ENCODE measurements at regions not wholly inside any gene's neighbourhood (a gene's known extent, or its start where the extent isn't known, plus 50 kb on each side); places are given as distances from the start of the nearest gene placed in this dataset.

DNA sequence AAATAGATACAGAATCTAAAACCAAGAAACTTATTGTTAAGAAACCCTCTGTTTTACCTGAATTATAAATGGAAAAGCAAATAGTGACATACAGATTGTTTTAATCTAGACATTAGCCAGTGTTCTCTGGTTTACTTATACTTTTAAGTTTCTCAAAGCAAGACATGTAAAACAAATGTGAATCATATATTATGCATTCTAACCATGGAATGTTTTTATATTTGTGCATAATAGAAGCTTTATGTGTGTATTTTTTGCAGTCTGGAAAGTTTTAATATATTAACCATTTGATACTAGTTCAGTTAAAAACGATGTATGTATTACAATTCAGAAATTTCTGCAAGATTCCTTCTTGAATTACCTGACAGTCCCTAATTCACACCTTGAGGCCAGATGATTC is 150.6 kb upstream of the TMEM72 start:
- H3K4me3 ChIP-seq (replicated peaks in 1 of 2; ENCODE audit: low read depth in 2 of 2, low read length in 2 of 2) = no peak overlapping the region
- TF ChIP-seq, protein P1, sequence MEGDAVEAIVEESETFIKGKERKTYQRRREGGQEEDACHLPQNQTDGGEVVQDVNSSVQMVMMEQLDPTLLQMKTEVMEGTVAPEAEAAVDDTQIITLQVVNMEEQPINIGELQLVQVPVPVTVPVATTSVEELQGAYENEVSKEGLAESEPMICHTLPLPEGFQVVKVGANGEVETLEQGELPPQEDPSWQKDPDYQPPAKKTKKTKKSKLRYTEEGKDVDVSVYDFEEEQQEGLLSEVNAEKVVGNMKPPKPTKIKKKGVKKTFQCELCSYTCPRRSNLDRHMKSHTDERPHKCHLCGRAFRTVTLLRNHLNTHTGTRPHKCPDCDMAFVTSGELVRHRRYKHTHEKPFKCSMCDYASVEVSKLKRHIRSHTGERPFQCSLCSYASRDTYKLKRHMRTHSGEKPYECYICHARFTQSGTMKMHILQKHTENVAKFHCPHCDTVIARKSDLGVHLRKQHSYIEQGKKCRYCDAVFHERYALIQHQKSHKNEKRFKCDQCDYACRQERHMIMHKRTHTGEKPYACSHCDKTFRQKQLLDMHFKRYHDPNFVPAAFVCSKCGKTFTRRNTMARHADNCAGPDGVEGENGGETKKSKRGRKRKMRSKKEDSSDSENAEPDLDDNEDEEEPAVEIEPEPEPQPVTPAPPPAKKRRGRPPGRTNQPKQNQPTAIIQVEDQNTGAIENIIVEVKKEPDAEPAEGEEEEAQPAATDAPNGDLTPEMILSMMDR (IDR thresholded peaks at IDR 0.05; ENCODE audit: low read depth, low read length) = no peak
- peak in 1 of 2 donors; percentile 12 for DNase-seq (ENCODE audit: low read depth in 2 of 2)

DNA sequence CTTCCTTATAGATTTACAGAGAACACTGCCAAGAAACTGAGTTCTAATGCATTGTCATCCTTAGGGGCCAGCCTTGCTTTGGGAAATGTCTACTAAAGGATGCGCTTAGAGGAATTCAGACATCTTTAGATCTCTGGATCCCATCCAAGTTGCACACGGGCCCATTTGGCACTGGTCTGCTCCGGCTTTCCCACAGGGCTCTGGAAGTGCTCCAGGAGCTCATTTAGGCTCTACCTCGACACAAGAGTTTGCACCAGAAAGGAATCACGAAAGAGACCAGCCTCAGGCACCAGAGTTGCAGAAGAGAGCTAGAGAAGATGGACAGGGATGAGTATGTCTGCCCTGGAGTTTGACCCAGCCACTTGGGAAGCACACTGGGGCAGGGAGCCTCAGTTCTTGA is 150.1 kb upstream of the TMEM72 start:
- no peak overlapping the region for H3K4me3 ChIP-seq (replicated peaks in 1 of 2; ENCODE audit: low read depth in 2 of 2, low read length in 2 of 2)
- DNase-seq (ENCODE audit: low read depth in 2 of 2) = peak; percentile 38 to 54
- TF ChIP-seq, protein P1 (IDR thresholded peaks at IDR 0.05; ENCODE audit: low read depth, low read length) = no peak

DNA sequence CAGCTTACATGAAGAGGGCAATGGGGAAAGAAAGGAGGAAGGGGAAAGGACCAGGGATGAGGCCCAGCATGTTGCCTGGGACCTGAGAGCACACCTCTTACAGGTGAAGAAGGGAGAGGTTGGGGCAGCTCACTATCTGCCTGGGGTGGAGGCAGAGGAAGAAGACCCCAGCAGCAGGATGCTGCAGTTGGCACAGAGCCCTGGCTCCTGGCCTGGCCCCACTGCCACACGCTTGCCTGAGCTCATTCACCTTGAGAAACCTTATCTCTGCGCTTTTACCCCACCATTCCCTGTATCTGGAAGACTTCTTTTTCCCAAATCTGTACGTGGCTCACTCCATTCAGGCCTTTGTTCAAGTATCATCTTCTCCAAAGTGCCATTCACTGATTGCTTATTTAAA is 147.8 kb upstream of the TMEM72 start:
- H3K4me3 ChIP-seq (replicated peaks in 1 of 2; ENCODE audit: low read depth in 2 of 2, low read length in 2 of 2) = no peak overlapping the region
- no peak for DNase-seq (ENCODE audit: low read depth in 2 of 2)
- TF ChIP-seq, protein P1 (IDR thresholded peaks at IDR 0.05; ENCODE audit: low read depth, low read length) = no peak

DNA sequence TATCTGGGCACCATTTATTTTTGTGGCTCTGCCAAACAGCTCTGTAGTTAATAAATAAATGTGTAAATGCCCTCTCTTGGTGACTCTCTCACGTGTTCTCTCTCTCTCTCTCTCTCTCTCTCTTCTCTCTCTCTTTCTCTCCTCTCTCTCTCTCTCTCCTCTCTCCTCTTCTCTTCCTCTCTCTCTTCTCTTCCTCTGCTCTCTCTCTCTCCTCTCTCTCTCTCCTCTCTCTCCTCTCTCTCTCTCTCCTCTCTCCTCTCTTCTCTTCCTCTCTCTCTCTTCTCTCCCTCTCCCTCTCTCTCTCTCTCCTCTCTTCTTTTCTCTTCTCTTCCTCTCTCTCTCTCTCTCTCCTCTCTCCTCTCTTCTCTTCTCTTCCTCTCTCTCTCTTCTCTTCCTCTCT is 145.8 kb upstream of the TMEM72 start:
- no peak for DNase-seq (ENCODE audit: low read depth in 2 of 2)
- H3K4me3 ChIP-seq (replicated peaks in 1 of 2; ENCODE audit: low read depth in 2 of 2, low read length in 2 of 2) = no peak overlapping the region
- TF ChIP-seq, protein P1 (IDR thresholded peaks at IDR 0.05; ENCODE audit: low read depth, low read length) = no peak

DNA sequence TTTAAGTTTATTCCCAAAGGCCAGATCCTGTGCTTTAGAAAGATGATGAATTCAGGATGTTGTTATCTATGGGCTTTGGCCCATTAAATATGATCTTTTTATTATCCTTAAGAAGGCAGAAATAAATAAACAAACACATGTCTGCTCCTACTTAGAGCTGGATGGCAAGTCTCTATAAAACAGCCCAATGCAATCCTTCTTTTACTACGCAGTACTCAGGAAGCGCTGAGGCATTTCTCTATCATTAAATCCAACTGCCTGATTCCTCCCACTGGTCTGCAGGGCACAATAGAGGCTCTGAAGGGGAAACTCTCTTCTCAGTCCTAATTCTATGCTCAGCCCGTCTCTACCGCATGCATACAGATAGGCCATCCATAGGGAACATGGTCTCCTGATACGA is 144.5 kb upstream of the TMEM72 start:
- no peak overlapping the region for H3K4me3 ChIP-seq (replicated peaks in 1 of 2; ENCODE audit: low read depth in 2 of 2, low read length in 2 of 2)
- TF ChIP-seq, protein P1 (IDR thresholded peaks at IDR 0.05; ENCODE audit: low read depth, low read length) = no peak
- no peak for DNase-seq (ENCODE audit: low read depth in 2 of 2)

DNA sequence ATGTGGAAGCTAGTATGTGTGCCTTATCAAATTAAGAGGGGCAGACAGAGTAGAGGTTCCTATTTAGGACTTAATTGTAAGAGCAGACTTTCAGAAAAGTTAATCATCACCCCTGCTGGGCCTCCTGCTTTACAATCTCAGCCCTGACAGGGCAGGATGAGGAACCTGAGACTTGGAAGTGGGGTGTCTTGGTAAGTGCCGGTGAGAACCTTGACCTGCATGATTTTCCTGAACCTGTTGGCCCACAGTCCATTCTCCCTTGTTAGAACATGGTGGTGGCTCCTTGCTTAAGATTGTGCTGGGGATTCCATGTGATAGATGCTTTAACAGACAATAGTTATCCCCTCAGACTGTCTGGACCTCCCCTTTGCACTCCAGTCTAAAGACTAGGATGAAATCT is 141.7 kb upstream of the TMEM72 start:
- no peak for DNase-seq (ENCODE audit: low read depth in 2 of 2)
- TF ChIP-seq, protein P1 (IDR thresholded peaks at IDR 0.05; ENCODE audit: low read depth, low read length) = no peak
- no peak overlapping the region for H3K4me3 ChIP-seq (replicated peaks in 1 of 2; ENCODE audit: low read depth in 2 of 2, low read length in 2 of 2)

DNA sequence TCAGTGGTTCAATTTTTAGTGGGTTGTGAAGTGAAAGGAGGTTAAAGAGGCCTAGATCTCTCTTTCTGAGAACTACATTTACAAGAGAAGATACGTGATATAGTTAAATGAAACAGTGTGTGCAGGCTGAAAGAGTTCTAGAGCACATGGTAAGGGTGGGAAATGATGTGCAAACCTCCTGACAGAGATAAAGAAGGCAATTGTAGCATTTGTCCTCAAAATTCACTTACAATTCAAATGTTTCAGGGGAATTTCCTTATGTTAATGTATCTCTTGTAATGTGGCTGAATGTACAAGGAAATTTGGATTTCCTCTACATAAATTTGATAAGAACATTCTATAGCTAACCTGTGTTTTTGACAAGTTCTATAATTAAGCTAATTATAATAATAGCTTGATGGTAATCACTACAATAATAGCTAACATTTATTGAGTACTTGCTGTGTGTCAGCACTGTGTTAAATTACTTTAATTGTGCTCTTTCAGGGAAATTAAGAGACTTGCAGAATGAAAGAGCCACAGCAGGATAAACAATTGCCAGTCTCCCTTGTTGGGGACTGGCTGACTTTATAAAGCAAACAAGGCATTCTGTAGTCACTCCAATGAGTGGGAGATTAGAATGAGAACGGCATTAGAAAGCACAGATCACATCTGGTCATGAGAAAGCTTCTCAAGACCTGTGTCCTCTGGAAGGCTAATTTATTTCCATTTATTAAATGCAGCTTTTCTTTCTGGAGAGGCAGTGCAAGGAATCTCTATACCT is 139.7 kb upstream of the TMEM72 start:
- DNase-seq (ENCODE audit: low read depth in 2 of 2) = no peak
- H3K4me3 ChIP-seq (replicated peaks in 1 of 2; ENCODE audit: low read depth in 2 of 2, low read length in 2 of 2) = no peak overlapping the region
- TF ChIP-seq, protein P1 (IDR thresholded peaks at IDR 0.05; ENCODE audit: low read depth, low read length) = no peak
